ENCODE measurements at regions not wholly inside any gene's neighbourhood (a gene's known extent, or its start where the extent isn't known, plus 50 kb on each side); places are given as distances from the start of the nearest gene placed in this dataset.
"Not testable (repeated sequence)": the region's sequence is repeated elsewhere in the genome, so short reads cannot be mapped to it uniquely, and the experiment has no call there.

- DNase-seq (ENCODE audit: low spot score) = no peak
These were observed 84.7 kb downstream of the SCN11A start for GRCh38 chr3:38966811-38967692.

DNA sequence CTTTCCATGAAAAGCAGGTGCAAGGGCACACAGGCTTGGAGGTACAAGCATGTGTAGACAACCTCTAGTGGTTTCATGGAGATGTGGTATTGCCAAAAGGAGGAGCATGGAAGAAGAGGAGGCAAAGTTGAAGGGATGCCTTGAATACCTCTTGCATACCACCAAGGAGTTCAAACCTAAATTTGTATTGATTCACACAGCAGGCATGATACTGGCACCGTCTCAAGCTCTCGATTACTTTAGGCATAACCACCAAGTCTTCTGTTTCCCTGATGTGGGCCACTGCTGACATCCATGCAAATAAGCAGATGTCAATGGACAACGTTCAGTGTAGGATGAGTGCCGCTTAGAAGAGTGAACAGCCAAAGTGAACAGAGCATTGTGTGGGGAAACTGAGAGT lies 87.1 kb downstream of the SCN11A start:
- DNase-seq (ENCODE audit: low spot score) = no peak

- DNase-seq (ENCODE audit: low spot score) = no peak
These were observed 87.5 kb downstream of the SCN11A start for GRCh38 chr3:38964204-38964603.

GRCh38 chr3:38960953-38961622 lies 90.7 kb downstream of the SCN11A start:
- DNase-seq (ENCODE audit: low spot score) = peak; percentile 11

GRCh38 chr3:38960042-38960622 lies 91.6 kb downstream of the SCN11A start:
- no peak for DNase-seq (ENCODE audit: low spot score)

- no peak for DNase-seq (ENCODE audit: low spot score)
These were observed 93.6 kb downstream of the SCN11A start for GRCh38 chr3:38958026-38958720.

- no peak for DNase-seq (ENCODE audit: low spot score)
These were observed 94.4 kb downstream of the SCN11A start for GRCh38 chr3:38957296-38957695.

DNA sequence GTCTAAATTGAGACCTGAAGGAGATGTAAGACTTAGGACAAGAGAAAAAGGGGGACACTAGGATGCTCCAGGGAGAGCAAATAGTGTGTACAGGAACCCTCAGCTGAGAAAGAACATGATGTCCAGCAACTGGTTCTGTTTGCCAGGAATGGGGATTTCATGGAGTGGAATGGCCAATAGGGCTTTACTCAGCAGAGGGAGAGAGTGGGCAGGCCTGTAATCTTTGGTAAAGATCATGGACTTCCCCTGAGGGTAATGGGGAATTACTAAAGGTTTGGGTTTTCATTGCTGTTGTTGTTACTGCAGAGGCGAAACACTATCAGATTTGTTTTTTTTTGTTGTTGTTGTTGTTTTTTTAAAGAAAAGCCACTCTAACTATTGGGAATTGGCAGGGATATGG lies 99.0 kb downstream of the SCN11A start:
- no peak for DNase-seq (ENCODE audit: low spot score)

GRCh38 chr3:38951167-38951566 lies 100.6 kb downstream of the SCN11A start:
- DNase-seq (ENCODE audit: low spot score) = not testable (repeated sequence)

DNA sequence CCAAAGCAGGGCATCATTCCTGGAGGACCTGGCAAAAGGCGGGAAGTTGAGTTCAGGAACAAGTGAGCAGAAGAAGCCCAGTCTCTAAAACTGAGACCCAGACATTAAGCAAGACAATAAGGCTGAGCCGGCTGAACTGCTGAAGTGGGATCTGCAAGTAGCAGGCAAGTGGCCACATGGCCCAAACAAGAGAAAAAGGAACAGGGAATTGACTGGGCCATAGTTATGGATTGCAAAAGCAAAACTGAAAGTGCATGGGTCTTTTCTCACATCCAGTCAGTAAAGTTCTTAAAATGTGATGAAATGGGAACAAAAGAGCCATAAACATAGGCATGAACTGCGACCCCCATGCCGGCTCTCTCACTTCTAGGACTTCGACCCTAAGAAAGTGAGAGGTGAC lies 101.2 kb downstream of the SCN11A start:
- DNase-seq (ENCODE audit: low spot score) = no peak

DNA sequence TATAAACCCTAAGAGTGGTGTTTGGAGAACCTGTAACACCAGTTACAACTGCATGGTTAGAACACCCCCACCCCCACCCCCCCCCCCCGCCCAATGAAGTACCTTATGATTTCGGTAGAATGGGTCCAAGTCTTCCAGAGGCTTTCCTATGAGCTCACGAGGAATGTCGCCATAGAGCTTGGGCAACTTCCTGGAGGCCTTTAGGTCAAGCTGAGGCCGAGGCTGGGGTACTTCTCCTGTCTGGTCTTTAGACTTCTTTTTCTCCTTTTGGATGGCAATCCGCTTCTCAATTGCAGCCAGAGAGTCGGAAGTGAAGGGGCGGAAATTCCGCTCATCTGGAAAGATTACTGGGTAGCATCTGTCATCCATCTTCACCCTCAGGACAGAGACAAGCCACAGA lies 101.8 kb downstream of the SCN11A start:
- DNase-seq (ENCODE audit: low spot score) = no peak

GRCh38 chr3:38940394-38940793 lies 111.3 kb downstream of the SCN11A start:
- no peak for DNase-seq (ENCODE audit: low spot score)

DNA sequence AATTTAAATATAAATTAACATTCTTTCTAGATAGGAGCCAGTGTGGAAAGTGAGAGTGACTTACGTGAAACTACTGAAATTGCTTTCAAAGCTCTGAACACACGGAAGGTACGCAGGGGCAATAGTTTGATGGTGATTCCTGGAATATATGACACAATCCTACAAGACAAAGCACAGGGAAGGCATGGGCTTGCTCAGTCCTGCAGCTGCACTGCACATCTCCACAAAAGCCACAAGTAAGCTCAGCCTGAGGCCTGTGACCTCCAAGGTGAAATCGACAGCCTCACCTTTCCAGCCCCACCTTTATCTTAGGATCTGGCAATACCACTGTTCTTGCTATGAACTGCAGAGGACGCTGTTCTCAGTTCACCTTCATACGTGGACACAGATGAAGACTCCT lies 109.3 kb upstream of the SCN10A start:
- DNase-seq (ENCODE audit: low spot score) = no peak

- DNase-seq (ENCODE audit: low spot score) = no peak
These were observed 100.7 kb upstream of the SCN10A start for GRCh38 chr3:38916706-38917105.

DNA sequence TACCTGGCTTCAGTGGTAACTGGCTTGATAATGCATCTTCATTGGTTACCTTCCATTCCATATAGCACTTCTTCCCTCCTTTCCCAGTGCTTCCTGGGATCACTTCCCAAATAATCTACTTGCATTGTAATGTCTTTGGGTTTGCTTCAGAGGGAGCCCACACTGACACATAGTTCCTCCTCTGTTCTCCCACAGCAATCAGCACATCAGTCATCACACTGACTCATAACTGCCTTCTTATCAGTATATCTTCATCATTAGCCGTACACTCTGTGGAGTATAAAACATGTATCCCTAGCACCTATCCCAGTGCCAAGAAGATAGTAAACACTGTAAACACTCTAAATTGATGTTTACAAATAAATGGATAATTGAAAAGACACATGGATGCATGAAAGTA lies 91.4 kb upstream of the SCN10A start:
- no peak for DNase-seq (ENCODE audit: low spot score)

GRCh38 chr3:38890426-38890825 lies 74.4 kb upstream of the SCN10A start:
- no peak for DNase-seq (ENCODE audit: low spot score)

GRCh38 chr3:38878646-38879045 lies 62.6 kb upstream of the SCN10A start:
- DNase-seq (ENCODE audit: low spot score) = no peak

All from activated CD4-positive, alpha-beta T cell treated with anti-CD3 and anti-CD28 coated beads, Interleukin-2, Interleukin-4, amounts not matched to agents 100 ng/mL and 50 ng/mL, durations not matched to agents 16 hours and 8 hours (primary cell).